ENCODE measurements at regions not wholly inside any gene's neighbourhood (a gene's known extent, or its start where the extent isn't known, plus 50 kb on each side); places are given as distances from the start of the nearest gene placed in this dataset.
"Not testable (repeated sequence)": the region's sequence is repeated elsewhere in the genome, so short reads cannot be mapped to it uniquely, and the experiment has no call there.

GRCh38 chr11:79610139-79610538 lies 169.3 kb upstream of the TENM4 start:
- no peak for DNase-seq (ENCODE audit: low read depth, low spot score)

GRCh38 chr11:79609511-79609910 lies 168.7 kb upstream of the TENM4 start:
- DNase-seq (ENCODE audit: low read depth, low spot score), result no peak

GRCh38 chr11:79606461-79606860 lies 165.6 kb upstream of the TENM4 start:
- not testable (repeated sequence) for DNase-seq (ENCODE audit: low read depth, low spot score)

- no peak for DNase-seq (ENCODE audit: low read depth, low spot score)
Measured at GRCh38 chr11:79600711-79601110, 159.9 kb upstream of the TENM4 start.

GRCh38 chr11:79594834-79595233 lies 154.0 kb upstream of the TENM4 start:
- DNase-seq (ENCODE audit: low read depth, low spot score), result no peak

GRCh38 chr11:79592824-79593223 lies 152.0 kb upstream of the TENM4 start:
- no peak for DNase-seq (ENCODE audit: low read depth, low spot score)

- DNase-seq (ENCODE audit: low read depth, low spot score), result no peak
Measured at GRCh38 chr11:79592406-79592805, 151.6 kb upstream of the TENM4 start.

- DNase-seq (ENCODE audit: low read depth, low spot score), result no peak
Measured at GRCh38 chr11:79582434-79582833, 141.6 kb upstream of the TENM4 start.

GRCh38 chr11:79579063-79579462 lies 138.2 kb upstream of the TENM4 start:
- DNase-seq (ENCODE audit: low read depth, low spot score), result no peak

- no peak for DNase-seq (ENCODE audit: low read depth, low spot score)
Measured at GRCh38 chr11:79578116-79578515, 137.3 kb upstream of the TENM4 start.

GRCh38 chr11:79575701-79576100 lies 134.9 kb upstream of the TENM4 start:
- DNase-seq (ENCODE audit: low read depth, low spot score), result no peak

- no peak for DNase-seq (ENCODE audit: low read depth, low spot score)
Measured at GRCh38 chr11:79570104-79570503, 129.3 kb upstream of the TENM4 start.

- DNase-seq (ENCODE audit: low read depth, low spot score), result no peak
Measured at GRCh38 chr11:79564288-79564925, 123.6 kb upstream of the TENM4 start.

GRCh38 chr11:79561496-79561895 lies 120.7 kb upstream of the TENM4 start:
- DNase-seq (ENCODE audit: low read depth, low spot score), result no peak

GRCh38 chr11:79550809-79551208 lies 110.0 kb upstream of the TENM4 start:
- no peak for DNase-seq (ENCODE audit: low read depth, low spot score)

- no peak for DNase-seq (ENCODE audit: low read depth, low spot score)
Measured at GRCh38 chr11:79547256-79547655, 106.4 kb upstream of the TENM4 start.

- DNase-seq (ENCODE audit: low read depth, low spot score), result no peak
Measured at GRCh38 chr11:79546351-79546750, 105.5 kb upstream of the TENM4 start.

GRCh38 chr11:79544361-79544760 lies 103.5 kb upstream of the TENM4 start:
- no peak for DNase-seq (ENCODE audit: low read depth, low spot score)

GRCh38 chr11:79543101-79543500 lies 102.3 kb upstream of the TENM4 start:
- no peak for DNase-seq (ENCODE audit: low read depth, low spot score)

GRCh38 chr11:79541466-79541865 lies 100.6 kb upstream of the TENM4 start:
- no peak for DNase-seq (ENCODE audit: low read depth, low spot score)

GRCh38 chr11:79538775-79539174 lies 97.9 kb upstream of the TENM4 start:
- no peak for DNase-seq (ENCODE audit: low read depth, low spot score)

- no peak for DNase-seq (ENCODE audit: low read depth, low spot score)
Measured at GRCh38 chr11:79536155-79536917, 95.5 kb upstream of the TENM4 start.

GRCh38 chr11:79535606-79536005 lies 94.8 kb upstream of the TENM4 start:
- no peak for DNase-seq (ENCODE audit: low read depth, low spot score)
